ENCODE measurements at regions not wholly inside any gene's neighbourhood (a gene's known extent, or its start where the extent isn't known, plus 50 kb on each side); places are given as distances from the start of the nearest gene placed in this dataset.
"Not testable (repeated sequence)": the region's sequence is repeated elsewhere in the genome, so short reads cannot be mapped to it uniquely, and the experiment has no call there.

- no peak for DNase-seq
Measured at GRCh38 chr2:146624430-146625160, 1220.2 kb upstream of the ACVR2A start.

- peak; percentile 8 for DNase-seq
Measured at GRCh38 chr2:146623771-146624170, 1221.1 kb upstream of the ACVR2A start.

GRCh38 chr2:146621656-146622055 lies 1223.2 kb upstream of the ACVR2A start:
- DNase-seq = no peak

GRCh38 chr2:146615778-146616177 lies 1229.1 kb upstream of the ACVR2A start:
- DNase-seq = no peak

GRCh38 chr2:146608490-146608889 lies 1236.3 kb upstream of the ACVR2A start:
- no peak for DNase-seq

GRCh38 chr2:146604521-146604920 lies 1240.3 kb upstream of the ACVR2A start:
- no peak for DNase-seq

GRCh38 chr2:146602856-146603255 lies 1242.0 kb upstream of the ACVR2A start:
- DNase-seq = no peak

GRCh38 chr2:146602383-146602782 lies 1242.4 kb upstream of the ACVR2A start:
- DNase-seq = peak; percentile 25

GRCh38 chr2:146598791-146599190 lies 1246.0 kb upstream of the ACVR2A start:
- DNase-seq = no peak

GRCh38 chr2:146597291-146597690 lies 1247.5 kb upstream of the ACVR2A start:
- DNase-seq = no peak

GRCh38 chr2:146591908-146592307 lies 1252.9 kb upstream of the ACVR2A start:
- no peak for DNase-seq

GRCh38 chr2:146587291-146587713 lies 1257.5 kb upstream of the ACVR2A start:
- DNase-seq = no peak

- no peak for DNase-seq
Measured at GRCh38 chr2:146584316-146584715, 1260.5 kb upstream of the ACVR2A start.

GRCh38 chr2:146579147-146579930 lies 1265.5 kb upstream of the ACVR2A start:
- DNase-seq = peak; percentile 12

GRCh38 chr2:146576339-146577111 lies 1268.3 kb upstream of the ACVR2A start:
- DNase-seq = no peak

- DNase-seq = peak; percentile 4
Measured at GRCh38 chr2:146572598-146572997, 1272.2 kb upstream of the ACVR2A start.

GRCh38 chr2:146561996-146562395 lies 1282.8 kb upstream of the ACVR2A start:
- no peak for DNase-seq

- DNase-seq = no peak
Measured at GRCh38 chr2:146547236-146547635, 1297.6 kb upstream of the ACVR2A start.

- no peak for DNase-seq
Measured at GRCh38 chr2:146544701-146545100, 1300.1 kb upstream of the ACVR2A start.

- DNase-seq = no peak
Measured at GRCh38 chr2:146541896-146542295, 1302.9 kb upstream of the ACVR2A start.

GRCh38 chr2:146540271-146540932 lies 1304.4 kb upstream of the ACVR2A start:
- no peak for DNase-seq

- DNase-seq = not testable (repeated sequence)
Measured at GRCh38 chr2:146539739-146540138, 1305.1 kb upstream of the ACVR2A start.

GRCh38 chr2:146537477-146537876 lies 1307.4 kb upstream of the ACVR2A start:
- no peak for DNase-seq
